Muscle layer of duodenum (tissue), 2 donors: ENCODE measurements at regions not wholly inside any gene's neighbourhood (a gene's known extent, or its start where the extent isn't known, plus 50 kb on each side); places are given as distances from the start of the nearest gene placed in this dataset.

Source experiments
- H3K27ac ChIP-seq: one replicate; pipeline ENCODE4 v1.7.0; 2013; ENCODE audit warnings: mild to moderate bottlenecking, low read length
- H3K27me3 ChIP-seq: one replicate; pipeline ENCODE4 v1.7.0; 2013; ENCODE audit warnings: low read depth, mild to moderate bottlenecking, control low read depth, low read length
- H3K36me3 ChIP-seq, 2 donors: one replicate each; pipeline ENCODE4 v1.7.0; 2013; ENCODE audit warnings: low read length in 2 of 2, control low read depth in 1 of 2, mild to moderate bottlenecking in 1 of 2; ENCODE audit not compliant: insufficient read depth in 2 of 2, control insufficient read depth in 1 of 2
- H3K4me1 ChIP-seq, 2 donors: one replicate each; pipeline ENCODE4 v1.7.0; 2013; ENCODE audit warnings: low read length in 2 of 2, mild to moderate bottlenecking in 2 of 2, control low read depth in 1 of 2, moderate library complexity in 1 of 2; ENCODE audit not compliant: insufficient read depth in 2 of 2, control insufficient read depth in 1 of 2
- H3K4me3 ChIP-seq, 2 donors: one replicate each; pipeline ENCODE4 v1.7.0; 2013; ENCODE audit warnings: low read length in 2 of 2, low read depth in 1 of 2, mild to moderate bottlenecking in 1 of 2
- H3K9me3 ChIP-seq, 2 donors: one replicate each; pipeline ENCODE4 v1.7.0; 2013; ENCODE audit warnings: low read length in 2 of 2, control low read depth in 1 of 2, mild to moderate bottlenecking in 1 of 2; ENCODE audit not compliant: control insufficient read depth in 1 of 2
- donor health status: healthy.

DNA sequence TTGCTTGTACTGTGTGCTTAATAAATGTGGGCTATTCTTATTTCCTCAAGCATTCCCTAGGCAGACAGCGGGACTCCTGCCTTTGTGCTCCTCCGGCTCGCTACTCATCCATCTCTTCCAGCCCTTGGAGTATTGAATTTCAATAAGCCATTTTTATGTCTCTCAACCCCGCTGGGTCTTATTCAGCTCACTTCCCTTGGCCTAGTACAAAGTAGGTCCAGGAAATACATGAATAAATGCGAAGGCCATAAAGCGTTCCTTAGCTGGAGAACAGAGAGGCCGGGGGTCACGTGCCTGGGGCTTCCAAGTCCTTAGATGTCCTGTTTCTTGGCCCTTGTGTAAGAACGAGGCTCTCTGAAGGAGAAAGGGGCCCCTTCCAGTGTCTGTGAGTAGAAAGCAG lies 236.7 kb upstream of the ASIC2 start:
- H3K4me3 ChIP-seq, result no peak overlapping the region
- H3K4me1 ChIP-seq, result no peaks in the 10 kb centered on the region
- H3K9me3 ChIP-seq, result peaks cover 0 to 12% of the 10 kb centered on the region in 2 donors
- H3K36me3 ChIP-seq, result no peaks in the 10 kb centered on the region
- H3K27me3 ChIP-seq, result no peaks in the 10 kb centered on the region
- no peak overlapping the region for H3K27ac ChIP-seq

DNA sequence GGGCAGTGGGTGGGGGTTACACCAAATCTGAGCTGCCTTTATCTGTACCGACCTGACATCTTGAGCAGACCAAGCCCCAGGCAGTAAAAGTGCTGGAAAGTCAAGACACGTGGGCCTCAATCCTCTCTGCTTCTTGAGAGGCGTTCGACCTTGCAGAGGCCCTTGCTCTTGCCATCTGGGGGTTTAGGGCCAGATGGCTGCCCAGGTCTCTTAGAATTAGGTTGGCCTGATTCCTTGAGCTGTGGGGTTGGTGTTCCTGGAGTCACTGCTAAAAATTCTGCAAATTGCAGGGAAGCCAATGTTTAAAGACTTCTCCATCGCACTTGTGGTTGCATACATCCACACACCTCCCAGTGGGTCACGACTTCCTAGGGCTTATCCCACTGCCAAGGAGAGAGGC lies 238.2 kb upstream of the ASIC2 start:
- Histone ChIP-seq H3K27ac (no peak overlapping the region), H3K4me1 (no peaks in the 10 kb centered on the region), H3K36me3 (no peaks in the 10 kb centered on the region), H3K9me3 (peaks cover 0 to 12% of the 10 kb centered on the region in 2 donors), H3K27me3 (no peaks in the 10 kb centered on the region), H3K4me3 (no peak overlapping the region)

DNA sequence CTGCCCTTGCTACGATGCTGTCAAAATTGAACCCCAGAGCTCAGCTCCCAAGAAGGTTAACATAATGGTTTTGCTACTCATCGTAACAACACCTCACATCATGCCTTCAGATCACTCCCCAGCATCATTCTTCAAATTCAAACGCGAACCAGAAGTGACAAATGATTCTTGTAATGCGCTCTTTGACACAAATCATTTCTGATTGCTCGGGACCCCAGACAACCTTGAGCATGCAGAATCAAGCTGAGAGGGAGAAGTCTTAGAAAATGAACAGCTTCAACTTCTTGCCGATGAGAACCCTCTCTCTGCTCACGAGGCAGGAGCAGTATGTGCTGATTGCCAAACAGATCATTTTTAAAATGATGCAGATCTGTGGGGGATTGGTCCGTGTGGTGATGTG lies 241.0 kb upstream of the ASIC2 start:
- Histone ChIP-seq H3K36me3 (no peaks in the 10 kb centered on the region), H3K27me3 (no peaks in the 10 kb centered on the region), H3K4me1 (no peaks in the 10 kb centered on the region), H3K27ac (no peak overlapping the region), H3K9me3 (no peaks in the 10 kb centered on the region), H3K4me3 (no peak overlapping the region)

DNA sequence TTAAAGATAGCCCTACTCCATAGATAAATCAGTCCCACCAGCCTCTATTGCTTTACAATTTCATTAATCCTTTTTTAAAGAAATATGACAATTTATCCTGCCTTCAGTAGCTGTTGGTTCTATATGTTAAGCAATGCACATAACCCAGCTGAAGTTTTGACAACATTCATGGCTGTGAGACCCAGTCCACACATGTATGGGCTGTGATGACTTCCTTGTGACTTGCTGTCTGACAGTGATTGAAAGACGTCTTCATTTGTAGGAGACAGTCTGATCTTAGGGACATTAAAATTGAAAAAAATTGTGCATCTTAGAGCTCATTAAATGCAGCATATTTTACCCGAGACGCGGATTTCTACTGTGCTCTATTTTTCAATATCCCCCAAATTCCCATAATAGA lies 252.0 kb upstream of the ASIC2 start:
- no peak overlapping the region for H3K27ac ChIP-seq
- H3K27me3 ChIP-seq, result no peaks in the 10 kb centered on the region
- no peaks in the 10 kb centered on the region for H3K36me3 ChIP-seq
- no peak overlapping the region for H3K4me3 ChIP-seq
- H3K9me3 ChIP-seq, result no peaks in the 10 kb centered on the region
- H3K4me1 ChIP-seq, result no peaks in the 10 kb centered on the region

DNA sequence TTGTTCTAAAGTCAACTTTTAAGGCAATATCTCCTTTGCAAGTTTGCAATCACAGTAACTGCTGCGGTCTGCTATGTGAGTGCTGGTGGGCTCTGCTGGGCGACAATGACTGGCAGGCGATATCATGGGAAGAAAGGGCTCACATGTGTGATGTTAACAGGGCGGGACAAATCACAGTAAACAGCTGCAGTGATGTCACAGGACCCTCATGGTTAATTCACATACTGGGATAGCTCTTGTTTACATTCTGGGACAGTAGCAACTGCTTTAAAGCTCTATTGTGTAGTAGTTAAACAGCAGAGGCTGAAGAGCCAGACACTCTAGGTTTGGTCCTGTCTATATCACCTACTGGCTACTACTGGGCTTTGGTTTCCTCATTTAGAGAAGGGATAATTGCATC lies 257.2 kb upstream of the ASIC2 start:
- H3K4me1 ChIP-seq, result no peaks in the 10 kb centered on the region
- H3K27me3 ChIP-seq, result no peaks in the 10 kb centered on the region
- no peak overlapping the region for H3K4me3 ChIP-seq
- no peak overlapping the region for H3K27ac ChIP-seq
- no peaks in the 10 kb centered on the region for H3K9me3 ChIP-seq
- H3K36me3 ChIP-seq, result no peaks in the 10 kb centered on the region

DNA sequence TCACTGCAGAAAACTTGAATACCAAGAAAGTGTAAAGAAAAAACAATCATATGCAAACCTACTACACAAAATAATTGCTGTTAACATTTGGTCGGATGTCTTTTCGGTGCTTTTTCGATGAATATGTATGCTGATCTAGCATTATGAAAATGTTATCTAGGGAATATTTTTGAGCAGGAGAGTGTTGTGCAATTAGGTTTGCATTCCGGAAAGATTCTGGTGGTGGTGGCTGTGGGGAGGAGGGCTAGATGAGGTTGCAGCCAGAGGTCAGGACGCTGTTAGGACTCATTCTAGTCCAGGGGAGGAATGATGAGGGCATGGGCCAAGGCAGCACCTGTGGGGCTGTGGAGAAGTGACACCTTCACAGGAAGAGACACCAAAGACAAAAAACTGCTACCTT lies 258.0 kb upstream of the ASIC2 start:
- Histone ChIP-seq H3K36me3 (no peaks in the 10 kb centered on the region), H3K27ac (no peak overlapping the region), H3K27me3 (no peaks in the 10 kb centered on the region)

DNA sequence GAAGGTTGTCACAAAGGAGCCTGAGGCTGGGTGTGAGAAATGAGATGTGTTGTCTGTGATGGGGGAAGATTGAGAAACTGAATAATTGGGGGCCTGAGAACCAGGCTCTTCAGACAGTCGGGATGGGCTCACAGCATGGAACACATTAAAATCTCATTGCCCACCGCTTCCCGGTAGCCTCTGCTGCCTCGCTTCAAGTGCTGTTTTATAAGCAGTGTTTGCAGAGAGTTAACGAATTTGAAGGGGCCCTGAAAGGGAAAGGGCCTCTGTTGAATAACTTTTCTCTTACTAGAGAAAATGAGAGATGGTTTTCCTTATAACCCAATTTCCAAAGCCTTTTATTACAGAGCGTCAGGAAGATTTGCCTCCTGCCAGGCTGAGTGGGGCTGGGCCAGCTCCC lies 258.8 kb upstream of the ASIC2 start:
- no peaks in the 10 kb centered on the region for H3K27me3 ChIP-seq
- H3K4me1 ChIP-seq, result no peaks in the 10 kb centered on the region
- no peak overlapping the region for H3K4me3 ChIP-seq
- no peak overlapping the region for H3K27ac ChIP-seq
- no peaks in the 10 kb centered on the region for H3K36me3 ChIP-seq
- H3K9me3 ChIP-seq, result no peaks in the 10 kb centered on the region

More for the DNA sequence above, 258.0 kb upstream of the ASIC2 start:
- no peaks in the 10 kb centered on the region for H3K4me1 ChIP-seq
- no peak overlapping the region for H3K4me3 ChIP-seq
- no peaks in the 10 kb centered on the region for H3K9me3 ChIP-seq

DNA sequence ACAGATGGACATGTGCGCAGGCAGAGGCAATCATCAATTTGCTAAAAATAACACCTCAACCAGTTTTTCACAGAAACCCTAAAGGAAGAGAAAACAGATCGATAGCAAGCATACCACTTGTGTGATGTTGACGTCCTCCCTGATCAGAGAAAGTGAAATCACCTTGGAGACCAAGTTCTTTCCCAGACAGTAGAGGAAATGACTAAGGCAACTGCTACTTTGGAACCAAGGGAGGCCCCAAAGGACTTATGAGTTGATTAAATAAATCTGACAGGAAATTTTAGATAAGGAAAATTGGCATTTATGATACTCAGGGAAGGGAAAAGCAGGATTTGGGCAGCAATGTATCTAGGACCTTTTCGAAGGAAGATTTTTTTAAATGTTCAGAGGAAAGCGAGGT lies 267.1 kb upstream of the ASIC2 start:
- Histone ChIP-seq H3K9me3 (no peaks in the 10 kb centered on the region), H3K4me3 (no peak overlapping the region), H3K27ac (no peak overlapping the region), H3K27me3 (no peaks in the 10 kb centered on the region), H3K36me3 (no peaks in the 10 kb centered on the region), H3K4me1 (no peaks in the 10 kb centered on the region)

DNA sequence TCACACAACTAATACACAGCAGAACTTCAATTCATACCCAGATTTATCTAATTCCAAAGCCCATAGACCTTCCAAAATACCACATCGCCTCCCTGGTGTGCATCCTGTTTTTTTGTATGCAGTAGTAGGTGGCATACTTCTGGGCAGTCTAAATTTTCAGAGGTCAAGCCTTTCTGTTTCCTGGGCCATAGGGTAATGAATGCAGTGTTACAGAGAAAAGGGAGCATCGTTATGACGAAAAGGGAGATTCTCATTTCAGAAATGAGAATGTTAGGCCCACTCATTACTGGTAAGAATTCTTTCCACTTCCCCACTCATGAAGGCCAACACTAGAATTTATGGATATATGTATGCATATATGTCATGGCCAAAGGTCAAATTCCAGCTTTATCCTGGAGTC lies 267.8 kb upstream of the ASIC2 start:
- H3K36me3 ChIP-seq, result no peaks in the 10 kb centered on the region
- no peak overlapping the region for H3K4me3 ChIP-seq
- H3K27ac ChIP-seq, result no peak overlapping the region
- no peaks in the 10 kb centered on the region for H3K27me3 ChIP-seq
- no peaks in the 10 kb centered on the region for H3K4me1 ChIP-seq
- no peaks in the 10 kb centered on the region for H3K9me3 ChIP-seq

DNA sequence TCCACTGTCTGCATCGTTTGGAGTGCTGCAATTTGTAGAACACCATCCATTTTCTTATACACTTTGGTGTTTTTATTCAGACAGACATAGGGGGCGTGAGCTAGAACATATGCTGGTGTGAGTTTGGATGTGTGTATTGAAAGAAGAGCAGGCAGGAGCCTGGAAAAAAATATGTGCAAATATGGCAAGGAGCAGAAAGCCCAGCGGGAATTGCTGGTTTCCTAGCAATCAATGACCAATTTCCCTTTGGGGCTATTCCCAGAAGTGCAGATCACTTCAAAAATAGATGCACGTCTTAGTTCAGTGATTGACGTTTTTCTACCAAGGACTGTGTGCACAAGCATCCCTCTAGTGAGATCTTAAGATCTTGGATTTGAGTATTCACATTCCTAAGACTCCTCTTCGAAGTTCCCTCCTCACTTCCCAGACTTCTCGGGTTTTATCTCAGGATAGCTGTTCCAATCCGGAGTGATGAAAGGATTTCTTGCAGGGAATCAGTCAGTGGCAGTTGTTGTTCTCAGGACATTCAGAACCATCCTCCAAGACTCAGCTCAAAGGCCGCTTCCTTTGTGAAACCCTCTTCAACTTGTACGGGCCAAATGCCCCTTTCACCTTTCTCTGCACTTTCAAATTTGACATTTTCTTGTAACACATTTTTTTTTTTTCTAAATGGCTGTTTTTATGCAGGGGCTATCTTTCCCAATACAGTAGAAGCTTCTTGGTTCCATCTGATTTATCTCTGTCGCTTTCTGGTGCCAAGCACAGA lies 268.7 kb upstream of the ASIC2 start:
- no peaks in the 10 kb centered on the region for H3K36me3 ChIP-seq
- no peaks in the 10 kb centered on the region for H3K9me3 ChIP-seq
- no peaks in the 10 kb centered on the region for H3K27me3 ChIP-seq
- H3K4me3 ChIP-seq, result no peak overlapping the region
- H3K27ac ChIP-seq, result no peak overlapping the region
- no peaks in the 10 kb centered on the region for H3K4me1 ChIP-seq

DNA sequence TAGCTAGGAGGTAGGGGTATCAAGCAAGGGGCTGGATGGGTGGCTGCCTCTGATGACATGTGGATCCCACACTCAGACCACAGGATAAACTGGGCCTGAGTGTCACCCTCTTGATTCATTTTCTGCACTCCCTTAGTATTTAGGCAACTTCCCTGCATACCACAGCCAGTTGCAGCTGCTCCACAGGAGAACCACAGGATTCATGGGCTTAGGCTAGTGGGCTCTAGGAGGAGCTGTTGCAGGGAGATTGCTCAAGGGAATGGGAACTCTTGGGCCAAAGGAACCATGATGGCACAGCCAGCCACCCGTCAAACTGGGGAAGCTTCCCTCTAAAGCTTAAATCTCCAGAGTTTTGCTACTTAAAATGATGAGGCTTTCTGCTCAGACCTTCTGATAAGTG lies 269.7 kb upstream of the ASIC2 start:
- Histone ChIP-seq H3K4me1 (no peaks in the 10 kb centered on the region), H3K4me3 (no peak overlapping the region), H3K9me3 (no peaks in the 10 kb centered on the region), H3K27me3 (no peaks in the 10 kb centered on the region), H3K27ac (no peak overlapping the region), H3K36me3 (no peaks in the 10 kb centered on the region)

DNA sequence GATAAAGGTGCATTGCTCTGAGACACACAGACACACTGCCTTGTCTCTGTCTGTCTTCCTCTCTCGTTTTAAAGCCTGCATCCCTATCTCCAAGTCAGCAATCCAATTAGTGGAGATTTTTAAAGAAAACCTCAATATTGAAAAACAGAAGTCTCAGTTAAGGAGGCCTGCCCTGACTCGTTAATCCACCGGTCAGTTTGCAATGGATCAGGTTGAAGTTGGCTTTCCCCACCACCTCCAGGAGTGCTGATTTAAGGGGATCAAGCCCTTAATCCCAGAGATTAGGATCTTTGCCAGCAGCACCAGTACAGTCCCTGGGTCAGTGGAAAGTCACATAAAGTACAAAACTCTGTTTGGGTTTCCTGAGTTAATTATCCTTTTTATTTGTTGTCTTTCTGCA lies 271.1 kb upstream of the ASIC2 start:
- Histone ChIP-seq H3K4me1 (no peaks in the 10 kb centered on the region), H3K9me3 (no peaks in the 10 kb centered on the region), H3K27me3 (no peaks in the 10 kb centered on the region), H3K27ac (no peak overlapping the region), H3K36me3 (no peaks in the 10 kb centered on the region), H3K4me3 (no peak overlapping the region)
